ENCODE measurements at regions not wholly inside any gene's neighbourhood (a gene's known extent, or its start where the extent isn't known, plus 50 kb on each side); places are given as distances from the start of the nearest gene placed in this dataset.
A peak's percentile ranks its signal among the peaks of the same experiment; 100 is the strongest.

DNA sequence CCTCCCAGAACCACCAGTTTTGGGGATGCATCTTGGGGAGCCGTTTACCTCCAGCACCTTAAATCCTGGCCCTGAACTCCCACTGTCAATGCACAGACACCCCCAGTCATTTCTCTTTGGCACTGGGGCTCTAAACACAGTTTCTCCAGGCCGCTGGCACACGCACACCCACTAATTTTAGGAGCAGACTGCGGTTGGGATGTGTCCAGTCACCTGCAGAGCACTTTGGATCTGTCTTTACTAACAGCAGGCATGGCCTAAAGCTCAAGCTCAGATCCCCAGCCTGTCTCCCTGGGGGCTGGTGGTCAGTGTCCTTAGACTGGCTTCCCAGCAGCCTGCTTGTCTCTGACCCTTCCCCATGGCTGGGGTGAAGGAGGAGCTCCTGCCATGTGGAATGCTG, 49.9 kb downstream of the SYNE3 start:
- in situ Hi-C loops (cut with HindIII; ENCODE audit: low sequenced_read_pairs) = no loop called here

GRCh38 chr14:95465936-95466335, 50.5 kb downstream of the SYNE3 start:
- no peak for DNase-seq (ENCODE audit: low spot score)
- in situ Hi-C loops (cut with HindIII; ENCODE audit: low sequenced_read_pairs) = no loop called here

More for the DNA sequence above, 49.9 kb downstream of the SYNE3 start:
- peak; percentile 75 for DNase-seq (ENCODE audit: low spot score)

DNA sequence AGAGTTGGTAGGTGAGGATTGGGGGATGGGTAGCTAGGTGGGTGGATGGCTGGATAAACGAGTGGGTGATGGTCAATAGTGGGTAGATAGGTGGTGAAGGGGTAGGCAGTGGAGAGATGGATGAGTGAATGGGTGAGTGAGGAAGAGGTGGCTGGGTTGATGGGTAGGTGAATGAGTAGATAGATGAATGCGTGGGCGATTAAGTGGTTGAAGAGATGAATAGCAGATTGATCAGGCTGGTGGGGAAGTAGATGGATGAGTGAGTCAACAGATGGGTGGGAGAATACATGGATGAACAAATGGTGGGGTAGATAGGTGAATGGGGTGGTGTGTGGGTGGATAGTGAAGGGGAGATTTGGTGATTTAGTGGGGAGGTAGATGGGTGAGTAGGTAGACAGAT, 51.1 kb downstream of the SYNE3 start:
- in situ Hi-C loops (cut with HindIII; ENCODE audit: low sequenced_read_pairs) = no loop called here
- no peak for DNase-seq (ENCODE audit: low spot score)

DNA sequence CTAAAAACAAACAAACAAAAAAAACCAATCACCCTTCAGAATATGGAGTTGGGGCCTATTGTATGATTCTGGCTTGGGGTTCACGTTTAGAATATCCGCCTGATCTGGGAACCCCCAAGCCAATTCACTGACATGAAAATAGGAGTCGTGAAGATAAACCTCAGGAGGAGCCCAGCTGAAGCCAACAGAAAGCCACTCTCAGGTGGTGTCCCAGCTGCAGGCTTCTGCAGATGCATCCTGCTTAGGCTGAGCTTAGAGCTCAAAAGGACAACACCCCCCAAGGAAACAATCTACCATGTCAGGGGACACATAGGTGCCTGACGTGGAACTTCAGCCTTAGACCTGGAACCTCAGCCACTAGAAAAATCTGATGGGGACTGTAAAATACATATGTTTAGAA, 51.9 kb downstream of the SYNE3 start:
- in situ Hi-C loops (cut with HindIII; ENCODE audit: low sequenced_read_pairs) = no loop called here
- no peak for DNase-seq (ENCODE audit: low spot score)

DNA sequence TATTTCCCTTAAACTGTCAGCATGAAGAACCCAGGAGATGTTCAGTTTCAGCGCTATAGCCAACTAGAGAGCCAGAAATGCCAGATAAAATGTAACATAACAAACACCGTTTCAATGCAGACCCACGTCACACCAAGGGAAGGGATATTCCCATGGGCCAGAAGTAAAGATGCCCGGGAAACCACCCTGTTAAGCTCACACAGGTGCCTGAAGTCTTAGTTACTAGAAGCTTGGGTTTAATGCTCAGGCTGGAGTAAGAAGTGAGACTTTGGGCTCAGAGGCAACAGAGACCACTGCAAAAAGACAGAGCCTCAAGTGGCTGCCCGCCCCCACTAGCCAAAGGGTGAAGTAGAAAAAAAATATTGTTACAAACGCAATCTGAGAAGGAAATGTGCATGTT, 52.3 kb downstream of the SYNE3 start:
- in situ Hi-C loops (cut with HindIII; ENCODE audit: low sequenced_read_pairs) = no loop called here
- no peak for DNase-seq (ENCODE audit: low spot score)

DNA sequence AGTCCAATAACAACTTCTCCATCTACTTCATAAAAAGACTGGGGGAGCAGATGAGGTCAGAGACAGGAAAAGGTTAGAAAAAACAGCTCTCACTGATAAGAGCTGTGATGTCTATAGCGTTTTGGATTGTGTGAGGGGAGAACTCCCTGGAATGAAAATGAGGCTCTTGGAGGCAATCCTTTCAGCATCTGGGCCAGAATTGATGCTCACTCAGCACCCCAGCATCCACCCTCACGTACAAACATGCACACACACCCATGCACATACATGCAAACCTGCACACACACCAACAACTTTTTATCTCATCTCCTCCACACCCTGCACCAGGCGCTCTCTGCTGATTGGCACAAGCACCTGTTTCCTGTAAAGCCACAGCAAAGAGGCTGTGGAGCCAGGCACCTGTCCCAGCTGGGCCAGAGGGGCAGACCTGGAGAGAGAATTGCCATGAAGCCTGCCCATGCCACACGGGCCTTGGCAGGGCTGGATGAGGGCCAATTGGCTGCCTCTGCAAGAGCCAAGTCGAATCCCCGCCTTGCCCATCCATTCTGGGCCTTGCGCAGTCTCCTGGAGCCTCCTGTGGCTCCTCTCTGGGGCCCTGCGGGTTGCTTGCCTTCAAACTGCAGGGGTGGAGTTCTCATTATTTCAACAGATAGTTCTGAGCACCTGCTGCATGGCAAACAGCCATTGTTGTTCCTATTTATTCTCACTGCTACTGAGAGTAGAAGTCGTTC, 53.1 kb downstream of the SYNE3 start:
- in situ Hi-C loops (cut with HindIII; ENCODE audit: low sequenced_read_pairs) = no loop called here
- DNase-seq (ENCODE audit: low spot score) = peak; percentile 70

GRCh38 chr14:95462491-95462890, 54.0 kb downstream of the SYNE3 start:
- no peak for DNase-seq (ENCODE audit: low spot score)
- in situ Hi-C loops (cut with HindIII; ENCODE audit: low sequenced_read_pairs) = no loop called here

DNA sequence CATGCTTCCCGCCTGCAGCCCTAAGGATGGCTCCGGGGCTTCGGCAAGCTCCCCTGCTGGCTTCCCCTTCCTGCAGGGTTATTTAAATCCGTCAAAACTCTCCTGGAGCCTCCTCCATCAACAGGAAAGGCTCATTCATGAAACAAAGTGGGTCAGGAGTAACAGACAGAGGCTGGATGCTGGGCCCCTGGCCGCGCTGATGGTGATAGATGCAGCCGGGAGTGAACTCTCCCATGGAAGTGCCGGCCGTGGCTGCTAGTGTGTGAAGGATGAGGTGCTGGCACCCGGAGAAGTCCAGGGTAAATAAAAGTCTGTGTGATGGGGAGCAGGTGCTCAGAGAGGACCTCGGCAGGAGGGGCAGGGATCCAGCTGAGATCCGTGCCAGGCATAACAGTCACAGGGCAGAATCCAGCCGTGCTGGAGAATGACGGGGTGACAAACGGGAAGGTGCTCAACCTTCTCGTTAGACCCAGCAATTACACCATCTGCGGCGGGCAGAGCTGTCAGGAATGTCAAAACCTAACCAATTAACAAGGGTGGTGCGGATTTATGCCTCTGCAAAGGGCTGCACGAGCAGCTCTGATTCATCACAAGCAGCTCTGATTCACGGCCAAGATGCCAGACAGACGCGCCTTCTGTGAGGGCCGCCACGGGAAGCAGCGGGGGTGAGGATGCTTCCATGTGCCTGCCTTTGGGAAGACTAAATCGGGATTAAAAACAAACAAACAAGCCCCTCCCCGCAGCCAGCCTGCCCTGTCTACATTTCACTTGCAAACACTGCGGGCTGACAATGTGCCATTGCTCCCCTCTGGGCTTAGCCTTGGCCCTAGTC, 55.6 kb downstream of the SYNE3 start:
- DNase-seq (ENCODE audit: low spot score) = peak; percentile 90
- in situ Hi-C loops (cut with HindIII; ENCODE audit: low sequenced_read_pairs) = no loop called here

GRCh38 chr14:95458906-95459305, 57.5 kb downstream of the SYNE3 start:
- in situ Hi-C loops (cut with HindIII; ENCODE audit: low sequenced_read_pairs) = no loop called here
- DNase-seq (ENCODE audit: low spot score) = no peak

DNA sequence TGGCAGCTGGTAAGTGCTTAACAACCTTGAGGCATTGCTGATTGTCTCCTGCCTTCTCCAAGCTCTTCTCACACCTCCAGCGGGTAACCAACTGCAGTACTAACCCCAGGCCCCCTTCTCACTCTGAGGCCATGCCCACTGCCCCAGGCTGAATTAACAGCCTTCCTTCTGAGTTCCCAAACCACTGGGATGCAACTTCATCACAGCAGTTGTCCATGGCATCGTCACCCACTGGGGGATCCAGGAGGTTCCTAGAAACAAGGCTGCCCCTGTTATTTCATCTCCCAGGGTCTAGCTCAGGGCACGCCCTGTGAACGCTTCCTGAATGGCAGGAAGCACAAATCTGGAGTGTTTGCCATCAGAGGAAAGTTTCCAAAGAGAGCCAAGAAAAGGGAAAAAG, 58.0 kb downstream of the SYNE3 start:
- in situ Hi-C loops (cut with HindIII; ENCODE audit: low sequenced_read_pairs) = no loop called here
- DNase-seq (ENCODE audit: low spot score) = no peak

DNA sequence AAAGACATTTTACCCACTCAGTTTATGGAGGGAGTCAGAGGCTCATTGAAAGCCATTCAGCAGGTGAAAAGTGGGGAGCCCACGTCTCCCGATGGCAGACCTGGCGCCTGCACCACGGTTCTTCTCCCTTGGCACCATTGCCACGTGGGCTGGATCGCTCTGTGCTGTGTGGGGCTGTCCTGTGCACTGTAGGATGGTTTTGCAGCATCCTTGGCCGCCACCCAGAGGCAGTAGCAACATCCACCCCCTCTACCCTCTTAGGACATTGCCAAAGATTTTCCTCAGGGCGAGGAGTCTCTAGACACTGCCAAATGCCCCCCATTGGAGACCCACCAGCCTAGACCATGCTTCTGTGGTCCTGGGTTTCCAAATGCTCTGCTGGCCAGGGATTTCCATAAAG, 60.2 kb downstream of the SYNE3 start:
- no peak for DNase-seq (ENCODE audit: low spot score)
- in situ Hi-C loops (cut with HindIII; ENCODE audit: low sequenced_read_pairs) = no loop called here

DNA sequence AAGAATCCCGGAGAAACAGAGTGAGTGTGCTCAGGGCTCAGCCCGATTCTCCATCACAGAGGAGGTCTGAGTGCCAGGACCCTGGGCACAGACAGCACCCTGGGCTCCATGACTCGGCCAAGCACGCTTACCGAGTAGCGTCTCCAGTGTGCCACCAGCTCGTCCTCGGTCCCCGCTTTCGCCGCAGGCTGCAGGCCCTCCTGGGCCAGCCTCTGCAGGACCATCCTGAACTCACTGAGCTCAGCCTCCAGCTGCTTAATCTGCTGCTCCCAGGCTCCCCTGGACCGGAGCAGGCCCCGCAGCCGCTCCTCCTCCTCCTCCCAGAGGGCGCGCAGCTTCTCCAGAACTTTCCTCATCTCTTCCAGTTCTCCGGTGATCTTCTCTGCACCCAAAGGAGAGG, 61.2 kb downstream of the SYNE3 start:
- no peak for DNase-seq (ENCODE audit: low spot score)
- in situ Hi-C loops (cut with HindIII; ENCODE audit: low sequenced_read_pairs) = no loop called here

- in situ Hi-C loops (cut with HindIII; ENCODE audit: low sequenced_read_pairs) = no loop called here
- DNase-seq (ENCODE audit: low spot score) = no peak
These were observed 62.8 kb downstream of the SYNE3 start for GRCh38 chr14:95453713-95453980.

GRCh38 chr14:95452893-95453712, 63.3 kb downstream of the SYNE3 start:
- DNase-seq (ENCODE audit: low spot score) = no peak
- in situ Hi-C loops (cut with HindIII; ENCODE audit: low sequenced_read_pairs) = no loop called here

GRCh38 chr14:95452176-95452892, 64.1 kb downstream of the SYNE3 start:
- DNase-seq (ENCODE audit: low spot score) = no peak
- in situ Hi-C loops (cut with HindIII; ENCODE audit: low sequenced_read_pairs) = no loop called here

GRCh38 chr14:95449131-95449530, 67.3 kb downstream of the SYNE3 start:
- no peak for DNase-seq (ENCODE audit: low spot score)
- in situ Hi-C loops (cut with HindIII; ENCODE audit: low sequenced_read_pairs) = no loop called here

DNA sequence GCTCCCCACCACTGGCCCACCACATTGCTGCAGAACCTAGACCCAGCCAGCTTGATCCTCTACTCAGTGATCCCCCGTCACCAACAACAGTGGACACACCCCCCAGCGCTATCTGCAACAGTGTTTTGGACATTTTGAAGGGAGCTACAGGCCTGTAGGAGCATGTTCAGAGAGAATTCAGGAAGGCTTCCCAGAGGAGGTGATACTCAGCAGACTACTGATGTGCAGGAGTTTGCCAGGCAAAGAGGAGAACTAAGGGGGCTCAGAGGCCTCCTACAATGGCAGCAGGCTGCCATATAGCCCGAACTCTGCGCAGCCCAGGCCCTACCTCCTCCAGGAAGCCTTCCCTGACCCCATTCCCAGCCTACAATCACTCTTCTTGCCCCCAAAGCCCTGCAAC, 70.0 kb downstream of the SYNE3 start:
- in situ Hi-C loops (cut with HindIII; ENCODE audit: low sequenced_read_pairs) = no loop called here
- DNase-seq (ENCODE audit: low spot score) = no peak

- in situ Hi-C loops (cut with HindIII; ENCODE audit: low sequenced_read_pairs) = no loop called here
- peak; percentile 85 for DNase-seq (ENCODE audit: low spot score)
These were observed 70.8 kb downstream of the SYNE3 start for GRCh38 chr14:95445676-95446075.

DNA sequence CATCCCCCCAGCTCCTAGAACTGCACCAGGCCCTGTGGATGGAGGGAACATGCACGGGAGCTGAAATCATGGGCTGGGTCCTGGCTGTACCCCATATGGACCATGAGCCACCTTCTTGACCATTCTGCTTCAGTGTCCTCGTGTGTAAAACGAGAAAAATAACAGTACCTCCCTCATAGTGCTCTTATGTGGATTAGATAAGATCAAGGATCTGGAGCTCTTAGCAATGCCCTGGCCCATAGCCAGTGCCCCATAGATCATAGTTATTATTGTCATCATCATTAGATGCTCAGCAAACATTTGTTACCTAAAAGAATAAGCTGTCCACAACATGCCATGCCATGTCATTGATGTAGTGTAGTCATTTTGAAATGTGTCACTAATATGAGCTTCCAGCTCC, 71.3 kb downstream of the SYNE3 start:
- in situ Hi-C loops (cut with HindIII; ENCODE audit: low sequenced_read_pairs) = no loop called here
- no peak for DNase-seq (ENCODE audit: low spot score)

Measured in G401 (cell line).